Left ventricle myocardium inferior (tissue), 1 donor: ENCODE measurements at regions not wholly inside any gene's neighbourhood (a gene's known extent, or its start where the extent isn't known, plus 50 kb on each side); places are given as distances from the start of the nearest gene placed in this dataset.

Source experiments
- DNase-seq: peaks from one replicate; pipeline ENCODE4 v3.0.0-alpha.2; 2020
- H3K27ac ChIP-seq: fragments of 200-600 bp; replicated peaks from 2 replicates; pipeline ENCODE4 v1.8.0; 2021
- H3K27me3 ChIP-seq: fragments of 200-600 bp; 2 replicates; pipeline ENCODE4 v1.8.0; 2021; ENCODE audit warnings: low read depth
- H3K36me3 ChIP-seq: fragments of 200-600 bp; 2 replicates; pipeline ENCODE4 v1.8.0; 2021
- H3K4me1 ChIP-seq: fragments of 200-600 bp; 2 replicates; pipeline ENCODE4 v1.8.0; 2021
- H3K4me3 ChIP-seq: fragments of 200-600 bp; 2 replicates; pipeline ENCODE4 v1.8.0; 2021; ENCODE audit warnings: mild to moderate bottlenecking, moderate library complexity
- H3K9me3 ChIP-seq: fragments of 200-600 bp; replicated peaks from 2 replicates; pipeline ENCODE4 v1.8.0; 2021
- CTCF ChIP-seq: fragments of 200-600 bp; IDR thresholded peaks from 2 replicates; pipeline ENCODE4 v1.8.0; 2021; ENCODE audit warnings: antibody characterized with exemption, mild to moderate bottlenecking, borderline replicate concordance
- intact Hi-C: fragments of 100-400 bp; cut with micrococcal nuclease; formaldehyde crosslinking; loops from one replicate; pipeline ENCODE4 v1.11.0; 2022
- donor health status: DM: no; HTN: yes; CAD: no; lungs with severe emphysema.

- Histone ChIP-seq H3K27me3 (no peaks in the 10 kb centered on the region), H3K4me3 (no peak overlapping the region), H3K36me3 (no peaks in the 10 kb centered on the region), H3K9me3 (no peaks in the 10 kb centered on the region), H3K4me1 (no peaks in the 10 kb centered on the region), H3K27ac (no peak overlapping the region)
- intact Hi-C loops = no loop called here
- DNase-seq = no peak
- TF ChIP-seq CTCF = no peak
Measured at GRCh38 chr13:73366241-73366640, 307.4 kb downstream of the KLF5 start.

DNA sequence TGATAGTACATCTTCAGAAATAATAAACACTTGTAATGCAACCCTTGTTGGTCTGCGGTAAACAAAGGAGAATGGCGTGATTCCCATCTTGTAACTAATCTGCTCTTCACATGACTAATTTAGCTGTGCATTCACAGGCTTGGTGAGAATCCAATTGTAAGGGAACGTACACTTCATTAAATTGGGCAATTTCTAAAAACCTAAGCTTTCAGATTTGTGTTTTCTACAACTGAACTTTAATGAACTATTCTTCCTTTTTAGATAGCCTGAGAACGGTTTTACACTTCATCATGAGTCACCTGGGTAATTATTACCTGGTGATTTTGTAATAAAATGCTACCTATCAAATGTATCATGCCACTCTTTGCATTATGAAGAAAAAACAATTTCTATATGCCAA lies 306.9 kb downstream of the KLF5 start:
- no peak for DNase-seq
- TF ChIP-seq CTCF = no peak

GRCh38 chr13:73365252-73365651 lies 306.4 kb downstream of the KLF5 start:
- no peaks in the 10 kb centered on the region for H3K9me3 ChIP-seq
- H3K27ac ChIP-seq = no peak overlapping the region
- H3K4me3 ChIP-seq = no peak overlapping the region
- H3K36me3 ChIP-seq = no peaks in the 10 kb centered on the region
- no peak for TF ChIP-seq CTCF
- no peaks in the 10 kb centered on the region for H3K27me3 ChIP-seq
- no peak for DNase-seq
- no peaks in the 10 kb centered on the region for H3K4me1 ChIP-seq
- intact Hi-C loops = no loop called here

More for the DNA sequence above, 306.9 kb downstream of the KLF5 start:
- Histone ChIP-seq H3K27me3 (no peaks in the 10 kb centered on the region), H3K36me3 (no peaks in the 10 kb centered on the region), H3K9me3 (no peaks in the 10 kb centered on the region), H3K27ac (no peak overlapping the region), H3K4me3 (no peak overlapping the region), H3K4me1 (no peaks in the 10 kb centered on the region)
- intact Hi-C loops = no loop called here

GRCh38 chr13:73364736-73365135 lies 305.9 kb downstream of the KLF5 start:
- H3K27me3 ChIP-seq = no peaks in the 10 kb centered on the region
- no peaks in the 10 kb centered on the region for H3K4me1 ChIP-seq
- H3K36me3 ChIP-seq = no peaks in the 10 kb centered on the region
- H3K27ac ChIP-seq = no peak overlapping the region
- H3K9me3 ChIP-seq = no peaks in the 10 kb centered on the region
- H3K4me3 ChIP-seq = no peak overlapping the region
- DNase-seq = no peak
- intact Hi-C loops = no loop called here
- TF ChIP-seq CTCF = no peak

GRCh38 chr13:73358606-73359095 lies 299.8 kb downstream of the KLF5 start:
- Histone ChIP-seq H3K36me3 (no peaks in the 10 kb centered on the region), H3K4me1 (no peaks in the 10 kb centered on the region), H3K4me3 (no peak overlapping the region), H3K27ac (no peak overlapping the region), H3K9me3 (no peaks in the 10 kb centered on the region), H3K27me3 (no peaks in the 10 kb centered on the region)
- TF ChIP-seq CTCF = no peak
- intact Hi-C loops = no loop called here
- DNase-seq = no peak

DNA sequence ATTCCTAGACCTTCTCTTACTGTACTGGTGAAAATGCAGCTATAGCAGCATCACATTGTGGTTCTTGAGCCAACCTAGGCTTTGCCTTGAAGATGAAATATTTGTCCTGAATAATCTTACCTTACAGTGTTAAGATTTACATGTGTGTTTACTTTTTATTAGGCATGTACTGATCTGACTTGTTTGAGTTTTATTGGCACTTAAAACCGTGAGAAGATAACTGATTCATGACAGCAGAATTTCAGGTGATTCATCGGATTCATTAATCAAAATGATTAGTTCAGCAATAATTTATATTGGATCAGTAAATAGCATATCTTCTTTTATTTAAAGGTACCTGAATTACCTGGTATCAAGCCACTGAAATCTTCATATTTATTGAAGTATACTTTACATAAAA lies 296.3 kb downstream of the KLF5 start:
- H3K4me3 ChIP-seq = no peak overlapping the region
- H3K36me3 ChIP-seq = no peaks in the 10 kb centered on the region
- no peaks in the 10 kb centered on the region for H3K27me3 ChIP-seq
- no peak overlapping the region for H3K27ac ChIP-seq
- intact Hi-C loops = no loop called here
- H3K9me3 ChIP-seq = no peaks in the 10 kb centered on the region
- no peak for DNase-seq
- TF ChIP-seq CTCF = no peak
- no peaks in the 10 kb centered on the region for H3K4me1 ChIP-seq
